ENCODE measurements at regions not wholly inside any gene's neighbourhood (a gene's known extent, or its start where the extent isn't known, plus 50 kb on each side); places are given as distances from the start of the nearest gene placed in this dataset.

DNA sequence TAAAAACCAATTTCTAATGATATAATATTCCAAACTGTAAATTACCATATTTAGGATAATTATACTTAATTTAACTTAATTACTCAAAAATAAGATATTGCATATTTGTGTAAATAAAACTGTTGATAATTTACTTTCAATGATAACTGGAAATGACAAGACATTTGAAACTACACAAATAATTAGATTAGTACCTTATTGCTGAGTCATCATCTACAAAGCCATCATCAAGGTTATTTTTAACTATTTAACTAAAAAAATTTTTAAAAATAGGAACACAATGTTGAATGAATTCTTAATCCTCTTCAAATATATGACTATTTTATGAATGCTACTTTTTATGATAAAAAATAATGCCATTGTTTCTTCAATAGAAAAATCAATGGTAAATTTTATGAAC, 364.3 kb downstream of the SLITRK6 start:
- TF ChIP-seq, protein P1, sequence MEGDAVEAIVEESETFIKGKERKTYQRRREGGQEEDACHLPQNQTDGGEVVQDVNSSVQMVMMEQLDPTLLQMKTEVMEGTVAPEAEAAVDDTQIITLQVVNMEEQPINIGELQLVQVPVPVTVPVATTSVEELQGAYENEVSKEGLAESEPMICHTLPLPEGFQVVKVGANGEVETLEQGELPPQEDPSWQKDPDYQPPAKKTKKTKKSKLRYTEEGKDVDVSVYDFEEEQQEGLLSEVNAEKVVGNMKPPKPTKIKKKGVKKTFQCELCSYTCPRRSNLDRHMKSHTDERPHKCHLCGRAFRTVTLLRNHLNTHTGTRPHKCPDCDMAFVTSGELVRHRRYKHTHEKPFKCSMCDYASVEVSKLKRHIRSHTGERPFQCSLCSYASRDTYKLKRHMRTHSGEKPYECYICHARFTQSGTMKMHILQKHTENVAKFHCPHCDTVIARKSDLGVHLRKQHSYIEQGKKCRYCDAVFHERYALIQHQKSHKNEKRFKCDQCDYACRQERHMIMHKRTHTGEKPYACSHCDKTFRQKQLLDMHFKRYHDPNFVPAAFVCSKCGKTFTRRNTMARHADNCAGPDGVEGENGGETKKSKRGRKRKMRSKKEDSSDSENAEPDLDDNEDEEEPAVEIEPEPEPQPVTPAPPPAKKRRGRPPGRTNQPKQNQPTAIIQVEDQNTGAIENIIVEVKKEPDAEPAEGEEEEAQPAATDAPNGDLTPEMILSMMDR (IDR thresholded peaks at IDR 0.05 in 8 of 11, conservative IDR thresholded peaks at IDR 0.05 in 3 of 11) = no peak
- TF ChIP-seq POLR2A (IDR thresholded peaks at IDR 0.05) = no peak
- TF ChIP-seq POLR2AphosphoS5 (IDR thresholded peaks at IDR 0.05) = no peak
